Endothelial cell of umbilical vein (primary cell): ENCODE measurements at regions not wholly inside any gene's neighbourhood (a gene's known extent, or its start where the extent isn't known, plus 50 kb on each side); places are given as distances from the start of the nearest gene placed in this dataset.

Experiments used
- CTCF ChIP-seq, 2 donors: IDR thresholded peaks; 1 replicate in 1 of 2; 2 replicates in 1 of 2; pipeline ENCODE4 v1.5.1; 2011; ENCODE audit warnings: low read length in 2 of 2, mild to moderate bottlenecking in 2 of 2, moderate library complexity in 2 of 2, control low read depth in 1 of 2, inconsistent platforms in 1 of 2, low read depth in 1 of 2; ENCODE audit not compliant: insufficient read depth in 1 of 2; ENCODE audit errors: extremely low read depth in 1 of 2
- EZH2 ChIP-seq: IDR thresholded peaks from 2 replicates; pipeline ENCODE4 v1.6.1; 2012; ENCODE audit warnings: borderline replicate concordance, low read depth, mild to moderate bottlenecking, moderate library complexity, low read length, inconsistent platforms; ENCODE audit not compliant: severe bottlenecking
- FOS ChIP-seq: IDR thresholded peaks from 2 replicates; pipeline ENCODE4 v1.6.1; 2011; ENCODE audit warnings: mild to moderate bottlenecking, low read length, moderate library complexity, borderline replicate concordance; ENCODE audit not compliant: insufficient read depth
- GATA2 ChIP-seq: IDR thresholded peaks from 2 replicates; pipeline ENCODE4 v1.7.0; 2011; ENCODE audit warnings: low read depth, mild to moderate bottlenecking, moderate library complexity, mixed read lengths, low read length; ENCODE audit not compliant: insufficient read length, insufficient read depth
- JUN ChIP-seq: IDR thresholded peaks from 2 replicates; pipeline ENCODE4 v1.6.1; 2011; ENCODE audit warnings: borderline replicate concordance, low read depth; ENCODE audit not compliant: insufficient read length, insufficient read depth
- MAX ChIP-seq: IDR thresholded peaks from 2 replicates; pipeline ENCODE4 v1.6.1; 2011; ENCODE audit not compliant: insufficient read depth, insufficient read length
- MYC ChIP-seq: IDR thresholded peaks from one replicate; pipeline ENCODE4 v1.6.1; 2011; ENCODE audit warnings: mild to moderate bottlenecking, low read depth, low read length
- POLR2A ChIP-seq: IDR thresholded peaks from 2 replicates; pipeline ENCODE4 v1.6.1; 2012; ENCODE audit warnings: low read depth, mild to moderate bottlenecking, control low read depth, low read length
- POLR2AphosphoS5 ChIP-seq: IDR thresholded peaks from 2 replicates; pipeline ENCODE4 v1.6.1; 2012; ENCODE audit warnings: low read depth, mild to moderate bottlenecking, control low read depth, low read length, moderate library complexity; ENCODE audit not compliant: insufficient read depth

GRCh38 chr18:11387880-11388279 is 221.5 kb upstream of the SLC35G4 start:
- TF ChIP-seq CTCF (IDR thresholded peaks at IDR 0.05; ENCODE audit: extremely low read depth in 1 of 2, insufficient read depth in 1 of 2, low read depth in 1 of 2, low read length in 2 of 2) = peak in 1 of 2 donors; percentile 37
- TF ChIP-seq POLR2A = no peak
- no peak for TF ChIP-seq EZH2
- TF ChIP-seq POLR2AphosphoS5 = no peak
- TF ChIP-seq MAX = no peak
- no peak for TF ChIP-seq JUN
- TF ChIP-seq FOS = no peak
- no peak for TF ChIP-seq GATA2
- TF ChIP-seq MYC = no peak
